BJ (cell line): ENCODE measurements at regions not wholly inside any gene's neighbourhood (a gene's known extent, or its start where the extent isn't known, plus 50 kb on each side); places are given as distances from the start of the nearest gene placed in this dataset.
A peak's percentile ranks its signal among the peaks of the same experiment; 100 is the strongest.

Experiments
- CTCF ChIA-PET: fragments of 350-600 bp; formaldehyde crosslinking; extraction: SDS; loops from one replicate; lab custom pipeline; 2021; ENCODE audit warnings: antibody characterized with exemption, inconsistent platforms; lab: Yijun Ruan, JAX
- POLR2A ChIA-PET: fragments of 300-600 bp; sonication (Branson Sonifier 250); formaldehyde crosslinking; extraction: SDS; loops from one replicate; lab custom pipeline; 2021; ENCODE audit warnings: antibody characterized with exemption; lab: Charles Lee
- DNase-seq: peaks from one replicate; pipeline ENCODE4 v3.0.0-alpha.2; 2011; ENCODE audit warnings: low read depth
- H3K27me3 ChIP-seq: 2 replicates; pipeline ENCODE4 v1.6.0; 2011; ENCODE audit warnings: low read length; ENCODE audit not compliant: control insufficient read depth, insufficient read depth
- H3K36me3 ChIP-seq: 2 replicates; pipeline ENCODE4 v1.5.1; 2011; ENCODE audit warnings: low read length; ENCODE audit not compliant: control insufficient read depth, insufficient read depth
- H3K4me3 ChIP-seq: 2 replicates; pipeline ENCODE4 v1.5.1; 2011; ENCODE audit warnings: low read depth, mild to moderate bottlenecking, control low read depth, low read length
- CTCF ChIP-seq: IDR thresholded peaks from 2 replicates; pipeline ENCODE4 v1.5.1; 2011; ENCODE audit warnings: low read depth, mild to moderate bottlenecking, control low read depth, inconsistent platforms, low read length, moderate library complexity; ENCODE audit not compliant: insufficient read depth

- ChIA-PET CTCF (no interaction called here), POLR2A (no interaction called here)
- DNase-seq: no peak
Observed at GRCh38 chr6:137610702-137611101, 116.5 kb upstream of the OLIG3 start.

GRCh38 chr6:137623293-137623692 is 129.1 kb upstream of the OLIG3 start:
- DNase-seq: no peak
- peaks cover 3% of the 10 kb centered on the region; the same call in 1 of the 2 replicates for H3K27me3 ChIP-seq
- no peak for TF ChIP-seq CTCF
- H3K36me3 ChIP-seq: no peaks in the 10 kb centered on the region
- no peak overlapping the region for H3K4me3 ChIP-seq
- POLR2A ChIA-PET: no interaction called here
- CTCF ChIA-PET: no interaction called here

More at GRCh38 chr6:137610702-137611101, 116.5 kb upstream of the OLIG3 start:
- Histone ChIP-seq H3K36me3 (no peaks in the 10 kb centered on the region), H3K4me3 (no peak overlapping the region), H3K27me3 (no peaks in the 10 kb centered on the region)
- TF ChIP-seq CTCF: no peak

GRCh38 chr6:137625100-137625661 is 131.0 kb upstream of the OLIG3 start:
- POLR2A ChIA-PET: no interaction called here
- H3K4me3 ChIP-seq: no peak overlapping the region
- no peaks in the 10 kb centered on the region for H3K36me3 ChIP-seq
- CTCF ChIA-PET: no interaction called here
- no peak for DNase-seq
- H3K27me3 ChIP-seq: peaks cover 3% of the 10 kb centered on the region; the same call in 1 of the 2 replicates
- no peak for TF ChIP-seq CTCF

- no peak overlapping the region for H3K4me3 ChIP-seq
- peak; percentile 22; the same call in 1 of the 2 replicates for TF ChIP-seq CTCF
- ChIA-PET POLR2A (no interaction called here), CTCF (interaction anchor here (0.8 kb wide), 1 partner anchor 74 kb away, joined by 3 read pairs; no protein-coding TSS in a partner anchor)
- H3K27me3 ChIP-seq: peaks cover 4% of the 10 kb centered on the region
- DNase-seq: no peak
- H3K36me3 ChIP-seq: no peaks in the 10 kb centered on the region
Observed at GRCh38 chr6:137625808-137626207, 131.6 kb upstream of the OLIG3 start.

GRCh38 chr6:137630666-137631065 is 136.5 kb upstream of the OLIG3 start:
- CTCF ChIA-PET: interaction anchor here (1.7 kb wide), 1 partner anchor 11 kb away, joined by 4 read pairs; no protein-coding TSS in a partner anchor
- TF ChIP-seq CTCF: no peak
- Histone ChIP-seq H3K27me3 (peaks cover 3% of the 10 kb centered on the region), H3K4me3 (no peak overlapping the region), H3K36me3 (no peaks in the 10 kb centered on the region)
- POLR2A ChIA-PET: no interaction called here
- DNase-seq: no peak
